DMS79 treated with DMSO at 0.1 percent for 48 hours (cell line): ENCODE measurements at regions not wholly inside any gene's neighbourhood (a gene's known extent, or its start where the extent isn't known, plus 50 kb on each side); places are given as distances from the start of the nearest gene placed in this dataset.
"Not testable (repeated sequence)": the region's sequence is repeated elsewhere in the genome, so short reads cannot be mapped to it uniquely, and the experiment has no call there.

Source experiments
- DNase-seq: peaks from one replicate; lab custom pipeline; 2025; lab: John Stamatoyannopoulos, UW

GRCh38 chr3:72276806-72277205 is 491.9 kb upstream of the PROK2 start:
- DNase-seq: no peak

DNA sequence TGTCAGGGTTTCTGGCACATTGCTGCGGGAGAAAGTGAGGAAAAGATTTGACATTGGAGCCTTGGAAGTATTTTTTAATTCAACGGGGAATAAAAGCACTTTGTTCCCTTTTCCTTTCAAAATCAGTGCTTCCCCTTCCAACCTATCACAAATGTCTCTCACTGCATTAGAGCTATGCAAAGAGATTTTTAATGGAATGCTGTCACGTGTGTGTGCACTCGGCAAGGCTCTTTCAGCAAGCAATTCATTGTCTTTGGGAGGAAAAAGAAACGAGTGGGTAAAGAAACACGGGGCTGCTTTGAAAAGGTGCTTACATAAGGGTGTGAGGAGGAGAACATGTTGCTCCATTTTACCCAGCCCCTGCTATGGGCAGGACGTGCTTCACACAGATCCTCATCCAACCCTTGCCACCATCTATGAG is 490.4 kb upstream of the PROK2 start:
- no peak for DNase-seq

DNA sequence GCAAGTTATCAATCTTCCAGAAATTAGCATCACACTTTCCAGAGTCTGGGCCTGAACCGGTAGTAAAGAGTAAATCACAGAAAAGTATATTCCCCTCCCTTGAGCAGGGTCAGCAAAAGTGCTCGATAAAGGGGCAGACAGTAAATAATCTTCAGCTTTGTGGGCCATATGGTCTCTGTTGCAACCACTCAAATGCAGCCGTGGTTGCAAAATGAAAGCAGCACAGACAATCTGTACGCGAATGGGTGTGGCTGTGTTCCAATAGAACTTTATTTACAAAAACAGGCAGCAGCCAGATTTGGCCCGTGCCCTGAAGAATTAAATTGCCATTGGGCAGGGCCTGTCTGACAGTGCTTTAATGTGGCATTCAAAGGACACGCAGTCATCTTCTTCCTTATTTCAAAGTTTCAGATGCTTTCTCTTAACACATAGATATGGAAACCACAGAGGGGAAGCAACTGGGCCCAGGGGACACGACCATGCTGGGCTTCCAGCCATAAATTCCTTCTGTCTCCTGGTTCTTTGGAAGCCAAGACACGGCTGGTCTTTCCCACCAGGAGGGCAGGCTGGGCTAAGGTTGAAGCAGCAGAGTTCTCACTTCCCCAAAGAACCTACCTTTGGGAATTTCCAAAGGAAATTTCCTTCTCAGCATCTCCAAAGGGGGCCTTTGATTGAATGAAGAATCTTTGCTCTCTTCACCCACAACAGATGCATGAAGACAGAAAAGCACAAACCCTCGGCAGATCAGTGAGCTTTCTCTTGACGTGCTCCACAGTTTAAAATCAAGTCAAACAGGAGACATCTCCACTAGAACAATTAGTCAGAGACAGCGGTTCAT is 489.8 kb upstream of the PROK2 start:
- no peak for DNase-seq

DNA sequence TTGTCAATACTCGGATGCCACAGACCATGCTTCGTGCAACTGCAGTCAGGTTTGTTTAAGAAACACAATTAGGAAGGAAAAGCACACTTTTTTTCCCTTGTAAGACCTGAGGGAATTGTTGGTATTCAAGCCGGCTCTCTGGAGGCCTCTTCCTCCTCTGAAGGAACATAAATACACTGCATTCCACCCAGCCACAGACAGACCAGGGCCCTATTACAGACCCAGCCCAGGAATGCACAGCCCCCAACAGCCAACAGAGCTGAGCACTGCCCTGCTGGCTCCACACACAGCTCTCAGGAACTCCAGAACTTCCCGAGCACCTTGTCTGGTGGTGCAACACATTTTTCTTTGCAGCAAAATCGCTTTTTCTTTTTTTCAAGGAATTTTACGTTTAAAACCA is 488.7 kb upstream of the PROK2 start:
- no peak for DNase-seq

DNA sequence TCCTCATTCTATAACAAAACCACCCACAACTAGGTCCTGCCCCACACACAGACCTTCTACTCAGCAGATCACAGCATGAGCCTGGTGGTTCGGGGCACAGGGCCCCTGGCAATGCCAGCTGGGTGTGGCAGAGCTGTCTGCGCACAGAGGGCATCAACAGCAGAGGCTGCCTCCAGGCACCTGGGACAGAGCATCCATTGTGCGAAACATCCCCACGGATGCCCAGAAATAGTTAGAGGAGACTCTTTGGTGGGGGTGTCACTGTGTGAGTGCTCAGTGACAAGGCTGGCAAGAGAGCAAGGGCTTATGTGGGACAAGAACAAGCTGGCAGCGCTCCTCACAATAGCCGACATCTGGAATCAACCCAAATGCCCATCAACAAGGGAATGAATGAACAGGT is 487.4 kb upstream of the PROK2 start:
- no peak for DNase-seq

GRCh38 chr3:72271923-72272322 is 487.0 kb upstream of the PROK2 start:
- DNase-seq: no peak

DNA sequence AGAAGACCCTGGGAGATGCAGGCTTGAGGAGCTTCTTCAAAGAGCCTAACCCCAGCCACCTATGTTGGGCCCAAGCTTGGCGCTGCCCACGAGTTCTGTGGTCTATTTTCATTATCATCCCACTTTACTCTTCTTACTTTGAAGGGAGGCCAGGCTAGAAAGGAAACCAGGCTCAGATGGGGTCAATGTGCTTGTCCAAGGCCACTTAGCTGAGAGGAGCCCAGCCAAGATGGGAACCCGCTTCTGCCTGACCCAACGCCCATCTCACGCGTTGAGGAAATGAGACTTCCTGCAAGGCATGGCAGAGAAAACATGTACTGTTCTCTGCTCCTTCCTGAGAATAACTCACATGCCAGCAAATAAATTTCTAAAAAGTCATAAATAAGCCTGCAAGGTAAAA is 486.3 kb upstream of the PROK2 start:
- no peak for DNase-seq

DNA sequence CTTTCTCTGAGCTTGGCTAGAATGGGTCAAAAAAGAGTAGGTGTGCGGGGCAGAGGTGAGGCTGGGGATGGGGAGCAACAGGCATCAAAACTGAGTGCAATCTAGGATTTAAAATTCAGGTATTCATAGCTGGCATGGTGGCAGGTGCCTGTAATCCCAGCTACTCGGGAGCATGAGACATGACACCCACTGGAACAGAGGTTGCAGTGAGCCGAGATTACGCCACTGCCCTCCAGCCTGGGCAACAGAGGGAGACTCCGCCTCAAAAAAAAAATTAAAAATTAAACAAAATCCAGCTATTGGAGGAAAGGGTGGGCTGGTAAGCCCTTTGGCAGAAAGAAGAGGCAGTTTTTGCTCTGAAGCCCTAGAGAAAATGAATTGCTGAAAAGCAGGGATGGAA is 485.8 kb upstream of the PROK2 start:
- no peak for DNase-seq

DNA sequence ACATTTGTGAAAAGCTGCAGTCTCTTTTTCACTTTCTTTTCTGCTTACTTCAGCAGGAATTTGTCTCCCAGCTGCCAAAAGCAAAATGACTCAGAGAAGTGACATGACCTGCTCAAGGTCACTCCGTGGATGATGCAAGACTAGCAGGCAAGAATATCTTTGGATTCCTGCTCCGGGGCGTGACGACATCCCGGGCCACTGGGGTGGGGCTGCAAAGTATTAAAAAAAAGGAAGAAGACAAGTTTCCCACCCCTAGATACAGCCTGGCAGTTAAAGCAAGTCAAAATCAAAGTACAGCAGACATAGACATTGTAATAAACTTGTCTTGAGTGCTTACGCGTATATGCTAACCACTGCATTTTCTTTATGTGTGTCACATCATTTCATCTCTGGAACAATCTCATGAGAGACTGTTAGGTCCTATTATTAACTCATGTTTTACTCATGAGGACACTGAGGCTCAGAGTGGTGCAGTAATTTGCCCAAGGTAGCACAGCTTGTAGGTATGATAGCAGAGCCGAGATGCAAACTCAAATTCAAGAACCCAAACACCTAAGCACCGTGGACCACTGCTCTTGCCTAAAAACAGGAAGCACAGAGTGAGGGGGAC is 485.2 kb upstream of the PROK2 start:
- no peak for DNase-seq

GRCh38 chr3:72269475-72269874 is 484.5 kb upstream of the PROK2 start:
- no peak for DNase-seq

GRCh38 chr3:72266921-72267524 is 482.1 kb upstream of the PROK2 start:
- not testable (repeated sequence) for DNase-seq

GRCh38 chr3:72266016-72266370 is 481.0 kb upstream of the PROK2 start:
- DNase-seq: no peak

DNA sequence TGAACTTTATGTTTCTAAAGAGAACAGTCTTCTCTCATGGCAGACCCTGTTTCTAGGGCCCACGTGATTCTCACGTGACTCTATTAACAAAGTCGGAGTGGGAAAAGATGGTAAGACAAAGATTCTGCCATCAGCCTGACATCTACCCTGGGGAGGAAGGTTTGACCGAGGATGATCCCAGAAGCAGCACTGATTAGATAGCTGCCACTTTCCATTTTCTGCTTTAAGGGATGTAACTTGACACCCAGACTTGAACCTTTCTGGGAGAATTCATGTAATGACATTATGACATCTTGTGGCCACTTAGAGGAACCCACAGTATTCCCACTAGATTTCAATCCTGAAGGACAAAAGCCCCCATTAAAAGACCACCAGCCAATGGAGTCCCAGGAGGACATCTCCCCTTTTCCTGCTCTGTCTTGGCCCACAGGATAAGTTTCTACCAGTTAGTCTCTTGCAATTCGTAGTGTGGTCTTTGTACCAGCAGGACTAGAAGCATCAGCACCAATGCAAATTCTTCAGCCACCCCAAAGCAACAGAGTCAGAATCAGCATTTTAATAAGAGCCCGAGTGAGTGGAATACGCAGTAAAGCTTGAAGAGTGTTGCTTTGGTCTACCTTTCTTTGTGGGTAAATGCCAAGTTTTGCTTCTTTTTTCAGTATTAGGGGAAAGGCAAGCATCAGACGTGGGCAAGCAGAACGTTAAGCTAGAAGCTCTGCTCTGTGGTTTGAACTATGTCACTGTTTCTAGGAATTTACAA is 480.5 kb upstream of the PROK2 start:
- no peak for DNase-seq

DNA sequence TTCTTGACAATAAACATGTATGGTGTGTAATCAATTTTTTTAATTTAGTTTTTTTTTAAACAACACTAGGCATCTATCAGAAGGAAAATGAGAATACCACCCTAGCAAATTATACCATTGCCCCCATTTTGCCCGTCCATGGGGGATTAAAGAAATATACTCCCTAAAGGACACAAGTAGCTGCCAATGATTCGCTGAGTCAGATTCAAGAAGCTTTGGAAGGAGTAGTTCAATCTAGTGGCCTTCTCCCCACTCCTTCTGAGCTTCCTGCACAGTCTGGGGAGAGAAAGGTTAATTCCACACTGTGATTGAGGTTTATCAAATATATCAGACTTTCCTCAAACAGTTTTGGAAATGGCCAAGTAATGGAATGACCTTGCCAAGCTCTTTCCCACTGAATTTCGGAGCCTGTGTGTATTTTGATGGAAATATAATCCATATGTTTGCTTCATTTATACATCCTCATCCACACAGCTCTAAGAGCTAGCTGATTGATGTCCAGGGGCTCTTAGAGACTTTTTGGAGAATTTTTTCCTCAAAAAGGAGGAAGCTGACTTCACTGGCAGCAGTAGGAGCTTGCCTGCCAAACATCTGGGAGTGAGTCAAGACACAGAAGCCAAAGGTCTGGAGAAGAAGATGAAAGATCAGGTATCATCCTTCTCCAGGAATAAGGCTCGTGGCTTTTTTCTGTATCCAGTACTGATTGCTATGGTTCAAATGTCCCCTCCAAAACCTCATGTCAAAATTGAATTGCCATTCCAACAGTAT is 478.5 kb upstream of the PROK2 start:
- DNase-seq: no peak

DNA sequence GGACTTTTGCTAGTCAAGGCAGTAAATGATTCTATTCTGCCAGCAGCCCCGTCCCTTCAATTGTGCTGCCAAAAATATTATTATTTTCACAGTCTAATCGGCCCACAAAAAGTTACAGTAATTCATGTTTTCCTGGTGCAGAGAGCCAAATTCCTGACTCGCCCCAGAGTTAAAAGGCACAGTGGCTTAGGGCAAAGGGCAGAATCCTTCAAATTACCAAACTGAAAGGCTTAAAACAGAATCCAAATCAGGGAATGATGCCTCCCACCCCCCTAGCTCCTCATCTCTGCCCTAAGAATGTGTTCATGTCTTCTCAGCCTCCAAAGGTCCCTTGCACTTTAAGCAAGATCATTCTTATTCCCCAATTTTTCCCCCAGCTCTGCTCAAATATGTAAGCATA is 477.8 kb upstream of the PROK2 start:
- no peak for DNase-seq

DNA sequence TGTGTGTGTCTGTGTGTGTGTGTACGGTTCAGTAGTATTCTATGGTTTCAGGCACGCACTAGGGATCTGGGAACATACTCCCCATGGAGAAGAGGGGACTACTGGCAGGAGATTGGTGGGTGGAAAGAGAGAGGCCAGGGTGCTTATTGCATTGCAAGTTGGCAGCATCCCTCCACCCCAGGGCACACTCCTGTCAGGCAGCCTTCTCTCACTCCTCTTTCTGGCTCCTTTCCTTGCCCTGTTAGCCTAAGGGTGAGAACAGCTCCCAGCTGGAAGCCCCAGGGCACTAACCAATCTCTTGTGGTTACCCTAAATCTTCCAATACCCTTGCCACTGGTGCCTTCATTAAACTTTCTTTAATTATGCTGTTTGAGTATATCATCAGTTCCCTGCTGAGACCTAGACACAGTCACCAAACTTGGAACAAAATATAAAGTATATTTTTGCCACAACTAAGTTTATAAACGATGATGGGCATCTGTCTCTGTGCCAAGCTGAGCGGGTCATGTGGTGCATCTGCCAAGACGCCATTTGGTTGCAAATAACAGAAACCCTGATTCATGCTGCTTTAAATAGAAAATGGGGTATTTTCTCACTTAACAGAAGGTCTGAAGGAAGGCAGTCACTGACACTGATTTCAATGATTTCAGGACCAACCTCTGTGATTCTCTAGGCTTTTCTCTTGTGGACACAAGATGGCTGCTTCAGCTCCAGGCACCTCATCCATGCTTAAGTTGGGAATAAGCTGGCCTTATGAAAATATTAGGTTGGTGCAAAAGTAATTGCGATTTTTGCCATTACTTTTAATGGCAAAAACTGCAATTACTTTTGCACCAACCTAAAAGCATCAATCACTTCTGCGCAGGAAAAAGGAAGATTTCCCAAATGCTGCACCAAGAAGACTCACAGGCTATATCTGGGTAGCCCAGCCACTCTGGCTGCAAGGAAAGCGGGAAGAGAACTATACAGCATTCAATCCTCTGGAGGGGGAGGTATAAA is 476.9 kb upstream of the PROK2 start:
- DNase-seq: no peak

DNA sequence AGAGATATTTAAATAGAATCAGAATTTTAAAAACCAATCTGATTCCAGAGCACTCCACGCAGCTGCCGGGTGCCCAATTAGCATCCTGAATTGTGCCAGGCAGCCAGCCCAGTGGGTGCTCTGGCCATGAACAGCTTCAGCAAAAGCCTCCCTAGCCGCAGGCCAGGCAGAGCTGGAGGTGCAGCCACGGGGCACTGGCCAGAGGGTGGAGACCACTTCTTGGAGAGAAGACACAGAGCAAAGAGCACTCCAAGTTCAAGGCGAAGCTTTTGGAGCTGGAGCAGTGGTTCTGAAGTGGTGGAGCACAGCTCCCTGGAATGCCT is 475.6 kb upstream of the PROK2 start:
- peak; percentile 39 for DNase-seq

- DNase-seq: peak; percentile 21
Measured at GRCh38 chr3:72259755-72260587, 475.0 kb upstream of the PROK2 start.

- DNase-seq: peak; percentile 41
Measured at GRCh38 chr3:72258361-72259141, 473.6 kb upstream of the PROK2 start.
